HG02759 (cell line): ENCODE measurements at regions not wholly inside any gene's neighbourhood (a gene's known extent, or its start where the extent isn't known, plus 50 kb on each side); places are given as distances from the start of the nearest gene placed in this dataset.
A peak's percentile ranks its signal among the peaks of the same experiment; 100 is the strongest.
"Not testable (repeated sequence)": the region's sequence is repeated elsewhere in the genome, so short reads cannot be mapped to it uniquely, and the experiment has no call there.

ENCODE experiments used
- ATAC-seq: cut with Tn5 transposase; IDR thresholded peaks from one replicate; pipeline ENCODE4 v1.9.1; 2021; ENCODE audit warnings: mild to moderate bottlenecking, moderate library complexity; ENCODE audit not compliant: unreplicated experiment

DNA sequence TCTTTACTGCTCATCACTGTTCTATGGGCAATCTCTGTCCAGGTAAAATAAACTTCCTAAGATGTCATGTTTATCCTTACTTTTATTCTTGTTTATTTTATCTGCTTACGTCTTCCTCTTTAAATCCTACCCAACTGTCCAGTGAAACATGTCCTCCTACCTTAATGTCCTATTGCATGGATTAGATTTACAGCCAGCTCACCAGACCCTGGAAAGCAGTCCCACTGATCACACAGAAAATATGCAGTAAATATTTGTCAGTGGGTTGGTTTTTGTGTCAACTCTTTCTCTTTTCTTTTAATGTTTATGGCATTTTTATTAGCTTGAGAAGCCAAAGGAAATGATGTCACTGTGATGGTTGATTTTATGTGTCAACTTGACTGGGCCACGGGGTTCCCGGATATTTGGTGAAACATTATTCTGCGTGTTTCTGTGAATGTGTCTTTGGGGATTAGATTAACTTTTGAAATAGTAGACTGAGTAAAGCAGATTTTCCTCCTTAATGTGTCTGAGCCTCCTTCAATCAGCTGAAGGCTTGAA lies 258.3 kb downstream of the SRGAP2C start:
- ATAC-seq = no peak

- no peak for ATAC-seq
Observed at GRCh38 chr1:121444096-121444495, 259.3 kb downstream of the SRGAP2C start.

DNA sequence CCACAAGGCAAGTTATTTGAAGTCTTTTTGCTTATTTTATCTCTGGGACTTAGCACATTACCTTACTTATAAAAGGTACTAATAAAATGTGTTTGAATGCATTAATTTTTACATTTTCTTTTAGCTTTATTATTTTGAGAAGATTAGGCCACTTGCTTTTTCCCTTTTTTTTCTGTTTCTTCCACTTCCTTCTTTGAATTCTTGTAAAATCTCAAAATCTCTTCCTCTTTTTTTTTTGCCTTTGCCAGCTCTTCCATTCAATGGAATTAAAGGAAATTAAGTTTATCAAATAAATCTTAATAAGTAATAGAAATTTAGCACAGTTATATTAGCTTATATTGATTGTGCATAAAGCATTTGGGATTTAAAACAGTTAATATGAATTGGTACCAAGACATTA lies 260.9 kb downstream of the SRGAP2C start:
- ATAC-seq = no peak

GRCh38 chr1:121447280-121447923 lies 262.6 kb downstream of the SRGAP2C start:
- not testable (repeated sequence) for ATAC-seq

GRCh38 chr1:121448064-121448463 lies 263.3 kb downstream of the SRGAP2C start:
- ATAC-seq = not testable (repeated sequence)

- no peak for ATAC-seq
Observed at GRCh38 chr1:121448851-121449250, 264.1 kb downstream of the SRGAP2C start.

DNA sequence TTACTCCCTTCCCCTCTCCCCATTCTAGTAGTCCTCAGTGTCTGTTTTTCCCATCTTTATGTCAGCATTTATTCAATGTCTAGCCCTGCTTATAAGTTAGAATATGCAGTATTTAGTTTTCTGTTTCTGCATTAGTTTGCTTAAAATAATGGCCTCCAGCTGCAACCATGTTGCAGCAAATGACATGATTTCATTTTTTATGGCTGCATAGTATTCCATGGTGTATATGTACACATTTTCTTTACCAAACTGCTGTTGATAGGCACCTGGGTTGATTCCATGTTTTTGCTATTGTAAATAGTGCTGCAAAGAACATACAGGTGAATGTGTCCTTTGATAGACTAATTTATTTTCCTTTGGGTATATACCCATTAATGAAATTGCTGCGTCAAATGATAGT lies 267.7 kb downstream of the SRGAP2C start:
- no peak for ATAC-seq

DNA sequence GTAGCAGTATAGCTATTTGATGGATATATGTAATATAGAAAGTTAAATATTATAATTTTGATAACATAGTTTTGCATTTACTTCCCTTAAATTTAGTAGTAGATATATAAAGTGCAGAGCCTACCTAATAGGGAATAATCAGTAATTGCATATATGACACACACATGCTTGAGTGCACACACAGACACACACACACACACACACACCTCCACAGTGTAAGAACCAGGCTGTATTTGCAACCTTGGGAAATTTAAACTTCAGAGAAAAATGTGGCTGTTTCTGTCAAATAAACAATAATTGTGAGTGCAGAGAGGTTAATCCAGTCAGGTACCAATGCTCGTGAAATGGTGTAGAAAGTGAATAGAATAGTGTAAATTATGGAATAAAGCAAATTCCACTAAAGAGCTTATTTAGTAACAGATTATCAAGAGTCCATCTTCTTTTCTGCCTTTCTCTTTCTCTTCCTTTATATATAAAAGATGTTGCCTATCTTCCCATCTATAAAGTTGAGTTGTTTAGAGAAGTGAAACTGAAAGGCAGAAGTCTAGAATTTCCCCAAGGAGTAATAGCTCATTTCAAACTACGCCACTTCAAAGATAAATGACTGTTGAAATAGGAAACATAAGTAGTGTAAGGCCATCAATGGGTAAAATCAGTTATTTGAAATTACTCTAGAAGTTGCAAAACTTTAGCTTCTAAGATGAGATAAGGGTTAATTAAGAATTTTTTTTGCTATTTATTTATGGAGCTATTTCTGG lies 273.7 kb downstream of the SRGAP2C start:
- peak; percentile 99 for ATAC-seq

DNA sequence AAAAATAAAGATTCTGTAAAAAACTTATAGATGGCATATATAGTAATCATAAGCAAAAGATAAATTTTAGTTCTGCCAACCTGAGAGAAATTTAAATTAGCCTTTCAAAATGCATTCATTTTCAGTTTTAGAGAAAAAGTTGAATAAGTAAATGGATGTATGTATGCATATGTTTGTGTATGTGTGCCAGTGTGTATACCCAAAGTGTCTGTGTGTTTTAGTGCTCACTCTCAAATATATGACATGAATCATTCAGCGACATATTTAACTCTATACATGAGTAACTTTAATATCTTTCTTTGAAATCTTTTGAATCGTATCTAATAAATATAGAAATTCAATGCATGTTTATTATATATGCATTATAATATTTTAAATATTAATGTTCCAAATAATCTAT lies 274.5 kb downstream of the SRGAP2C start:
- ATAC-seq = no peak

DNA sequence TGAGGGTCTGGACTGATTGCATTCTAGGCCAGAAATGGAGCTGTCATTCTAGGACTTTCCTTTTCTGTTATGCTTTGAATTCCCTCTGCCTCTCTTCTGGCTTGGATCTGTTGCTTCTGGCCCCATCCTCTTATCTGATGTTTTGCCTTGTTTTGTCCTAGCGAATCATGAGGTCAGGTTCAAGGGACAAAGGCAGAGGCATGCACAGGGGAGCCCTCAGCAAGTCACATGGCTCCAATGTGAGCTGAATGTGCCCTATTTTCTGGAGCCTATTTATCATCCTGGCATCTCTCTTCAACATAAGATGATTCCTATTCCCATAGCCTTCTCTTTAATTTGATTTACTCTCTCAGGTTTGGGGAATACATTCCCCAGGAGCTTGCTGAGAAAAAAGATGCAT lies 284.6 kb downstream of the SRGAP2C start:
- not testable (repeated sequence) for ATAC-seq

GRCh38 chr1:121470401-121470800 lies 285.6 kb downstream of the SRGAP2C start:
- ATAC-seq = not testable (repeated sequence)

DNA sequence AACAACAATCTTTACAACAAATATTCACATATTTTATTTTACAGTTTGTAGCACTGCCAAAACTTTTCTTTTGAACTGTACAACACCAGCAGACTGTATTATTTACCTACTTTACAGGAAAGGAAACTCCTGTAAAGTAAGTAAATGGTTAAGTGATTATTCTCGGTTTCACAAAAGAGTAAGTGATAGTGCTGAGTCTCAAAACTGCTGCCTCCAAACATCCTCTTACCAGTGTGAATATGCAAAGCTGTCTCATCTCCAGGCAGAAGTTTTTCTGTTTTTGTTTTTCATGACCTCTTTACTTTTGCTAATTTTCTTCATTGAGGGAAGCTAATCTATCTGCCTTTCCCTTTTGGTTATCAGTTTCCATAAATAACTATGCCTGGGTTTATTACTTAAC lies 286.7 kb downstream of the SRGAP2C start:
- peak; percentile 94 for ATAC-seq

DNA sequence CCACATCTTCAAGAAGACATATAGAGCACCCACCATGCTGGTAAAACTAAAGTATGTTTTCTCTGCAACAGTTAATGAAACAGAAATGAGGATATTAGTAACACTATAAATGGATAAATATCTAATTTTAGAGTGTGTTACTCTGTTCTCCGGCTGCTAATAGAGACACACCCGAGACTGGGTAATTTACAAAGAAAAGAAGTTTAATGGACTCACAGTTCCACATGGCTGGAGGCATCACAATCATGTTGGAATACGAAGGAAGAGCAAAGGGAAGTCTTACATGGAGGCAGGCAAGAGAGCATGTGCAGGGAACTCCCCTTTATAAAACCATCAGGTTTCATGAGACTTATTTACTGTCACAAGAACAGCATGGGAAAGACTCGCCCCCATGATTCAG lies 287.2 kb downstream of the SRGAP2C start:
- no peak for ATAC-seq

DNA sequence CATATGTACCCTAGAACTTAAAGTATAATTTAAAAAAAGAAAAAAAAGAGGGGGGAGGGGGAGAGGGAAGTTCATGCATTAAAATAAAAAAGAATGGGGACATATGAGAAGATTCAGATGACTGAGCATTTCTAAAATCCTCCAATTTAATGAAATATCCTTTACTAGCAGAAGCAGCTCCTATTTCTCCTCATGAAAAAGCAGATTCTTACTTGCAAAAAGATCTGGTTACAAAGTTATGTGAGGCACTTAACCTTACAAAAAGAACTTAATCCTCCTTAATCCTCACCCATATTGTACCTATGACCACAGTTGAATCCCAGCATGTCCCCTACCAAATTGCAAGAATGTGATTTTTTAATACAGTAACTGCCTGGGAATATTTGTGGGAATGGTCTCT lies 298.5 kb downstream of the SRGAP2C start:
- no peak for ATAC-seq

GRCh38 chr1:121483961-121484424 lies 299.2 kb downstream of the SRGAP2C start:
- no peak for ATAC-seq

GRCh38 chr1:121494796-121495195 lies 310.0 kb downstream of the SRGAP2C start:
- ATAC-seq = not testable (repeated sequence)

DNA sequence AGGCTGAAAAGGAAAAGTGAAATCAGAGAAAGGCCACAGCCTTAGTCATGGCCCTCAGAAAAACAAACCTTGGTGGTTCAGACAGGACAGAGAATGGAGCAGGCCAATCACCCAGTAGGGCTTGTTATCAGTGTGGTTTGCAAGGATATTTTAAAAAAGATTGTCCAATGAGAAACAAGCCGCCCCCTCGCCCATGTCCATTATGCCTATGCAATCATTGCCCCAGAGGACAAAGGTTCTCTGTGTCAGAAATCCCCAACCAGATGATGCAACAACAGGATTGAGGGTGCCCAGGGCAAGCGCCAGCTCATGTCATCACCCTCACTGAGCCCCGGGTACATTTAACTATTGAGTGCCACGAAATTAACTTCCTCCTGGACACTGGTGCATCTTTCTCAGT lies 326.7 kb downstream of the SRGAP2C start:
- not testable (repeated sequence) for ATAC-seq

- ATAC-seq = not testable (repeated sequence)
Observed at GRCh38 chr1:121511876-121512275, 327.1 kb downstream of the SRGAP2C start.

GRCh38 chr1:121515235-121515634 lies 330.5 kb downstream of the SRGAP2C start:
- ATAC-seq = no peak

GRCh38 chr1:121516234-121516967 lies 331.6 kb downstream of the SRGAP2C start:
- peak; percentile 75 for ATAC-seq

- ATAC-seq = no peak
Observed at GRCh38 chr1:121517586-121518230, 332.9 kb downstream of the SRGAP2C start.
